NOMO-1 treated with dmso at 0.1 percent for 144 hours (cell line): ENCODE measurements at regions not wholly inside any gene's neighbourhood (a gene's known extent, or its start where the extent isn't known, plus 50 kb on each side); places are given as distances from the start of the nearest gene placed in this dataset.
"Not testable (repeated sequence)": the region's sequence is repeated elsewhere in the genome, so short reads cannot be mapped to it uniquely, and the experiment has no call there.

ENCODE experiments used
- DNase-seq: peaks from one replicate; lab custom pipeline; 2025; ENCODE audit not compliant: unreplicated experiment; lab: John Stamatoyannopoulos, UW

GRCh38 chr12:76292891-76293290, 55.3 kb downstream of the BBS10 start:
- not testable (repeated sequence) for DNase-seq

- DNase-seq: not testable (repeated sequence)
Measured at GRCh38 chr12:76292305-76292704, 55.9 kb downstream of the BBS10 start.

- DNase-seq: no peak
Measured at GRCh38 chr12:76290963-76291859, 57.0 kb downstream of the BBS10 start.

- DNase-seq: no peak
Measured at GRCh38 chr12:76288218-76288617, 60.0 kb downstream of the BBS10 start.

- no peak for DNase-seq
Measured at GRCh38 chr12:76284816-76285750, 63.1 kb downstream of the BBS10 start.

- DNase-seq: no peak
Measured at GRCh38 chr12:76282744-76283143, 65.5 kb downstream of the BBS10 start.

- DNase-seq: no peak
Measured at GRCh38 chr12:76277480-76277879, 70.7 kb downstream of the BBS10 start.

- DNase-seq: no peak
Measured at GRCh38 chr12:76276499-76277151, 71.6 kb downstream of the BBS10 start.

- peak; percentile 72 for DNase-seq
Measured at GRCh38 chr12:76275511-76276093, 72.6 kb downstream of the BBS10 start.

- DNase-seq: no peak
Measured at GRCh38 chr12:76274420-76275083, 73.7 kb downstream of the BBS10 start.

- no peak for DNase-seq
Measured at GRCh38 chr12:76272287-76272686, 75.9 kb downstream of the BBS10 start.

- DNase-seq: no peak
Measured at GRCh38 chr12:76270657-76271358, 77.4 kb downstream of the BBS10 start.

GRCh38 chr12:76268267-76268666, 79.9 kb downstream of the BBS10 start:
- no peak for DNase-seq

- DNase-seq: no peak
Measured at GRCh38 chr12:76266797-76267196, 81.4 kb downstream of the BBS10 start.

- no peak for DNase-seq
Measured at GRCh38 chr12:76265424-76266180, 82.6 kb downstream of the BBS10 start.

GRCh38 chr12:76264611-76265012, 83.6 kb downstream of the BBS10 start:
- DNase-seq: no peak

GRCh38 chr12:76263696-76264095, 84.5 kb downstream of the BBS10 start:
- no peak for DNase-seq

- no peak for DNase-seq
Measured at GRCh38 chr12:76260390-76260748, 87.8 kb downstream of the BBS10 start.
